Transverse colon (tissue), 4 donors: ENCODE measurements at regions not wholly inside any gene's neighbourhood (a gene's known extent, or its start where the extent isn't known, plus 50 kb on each side); places are given as distances from the start of the nearest gene placed in this dataset.

Source experiments
- EP300 ChIP-seq: sonication (generic); formaldehyde crosslinking; IDR thresholded peaks from one replicate; pipeline ENCODE4 v1.6.1; 2017; ENCODE audit warnings: antibody characterized with exemption, low read depth
- POLR2A ChIP-seq: fragments of 450-650 bp; IDR thresholded peaks from one replicate; pipeline ENCODE4 v1.6.1; 2016; ENCODE audit warnings: antibody characterized with exemption, mild to moderate bottlenecking, moderate library complexity
- POLR2AphosphoS5 ChIP-seq, 3 donors: sonication (generic); formaldehyde crosslinking; IDR thresholded peaks; one replicate each; pipeline ENCODE4 v1.6.1; 2016; ENCODE audit warnings: antibody characterized with exemption in 3 of 3
- TF ChIP-seq, protein P1 (sequence below), 5 experiments: fragments of 200-600 bp in 3 of 5; fragments of 450-650 bp in 2 of 5; sonication (generic) in 3 of 5; IDR thresholded peaks; 1 replicate in 2 of 5; 2 replicates in 3 of 5; pipeline ENCODE4 v1.5.1; 2016 to 2017; ENCODE audit warnings: antibody characterized with exemption in 5 of 5, inconsistent platforms in 3 of 5, mild to moderate bottlenecking in 2 of 5, moderate library complexity in 1 of 5

DNA sequence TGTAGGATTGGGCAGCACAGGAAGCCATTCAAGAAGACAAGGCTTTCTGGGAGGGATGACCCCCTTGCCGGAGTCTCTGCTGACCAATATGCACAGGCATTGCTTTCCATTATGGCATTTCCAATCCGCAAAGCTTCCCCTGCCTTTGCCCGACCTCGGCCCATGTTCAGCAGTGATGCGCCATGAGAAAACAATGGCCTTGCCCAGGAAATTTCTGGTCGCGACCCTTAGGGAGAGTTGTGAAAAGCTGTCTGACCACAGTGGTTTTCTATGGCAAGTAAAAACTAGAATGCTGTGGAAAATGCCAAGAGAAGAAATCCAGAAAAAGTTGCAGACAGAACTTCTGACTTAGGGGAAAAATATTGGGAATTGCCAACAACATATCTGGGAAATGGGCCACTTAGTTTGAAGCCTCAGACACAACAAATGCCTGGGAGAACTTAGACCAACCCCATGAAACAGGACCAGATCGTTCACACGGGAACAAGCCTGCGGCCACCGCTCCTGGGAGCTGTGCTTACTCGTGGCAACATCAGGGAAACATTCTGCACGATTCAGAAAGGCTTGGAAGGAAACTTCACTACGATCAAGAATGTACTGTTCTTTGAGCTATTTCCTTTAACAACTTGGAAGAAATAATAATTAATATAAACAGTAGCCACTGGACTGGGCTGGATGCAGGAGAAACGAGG lies 512.4 kb downstream of the TNS3 start:
- TF ChIP-seq, protein P1, sequence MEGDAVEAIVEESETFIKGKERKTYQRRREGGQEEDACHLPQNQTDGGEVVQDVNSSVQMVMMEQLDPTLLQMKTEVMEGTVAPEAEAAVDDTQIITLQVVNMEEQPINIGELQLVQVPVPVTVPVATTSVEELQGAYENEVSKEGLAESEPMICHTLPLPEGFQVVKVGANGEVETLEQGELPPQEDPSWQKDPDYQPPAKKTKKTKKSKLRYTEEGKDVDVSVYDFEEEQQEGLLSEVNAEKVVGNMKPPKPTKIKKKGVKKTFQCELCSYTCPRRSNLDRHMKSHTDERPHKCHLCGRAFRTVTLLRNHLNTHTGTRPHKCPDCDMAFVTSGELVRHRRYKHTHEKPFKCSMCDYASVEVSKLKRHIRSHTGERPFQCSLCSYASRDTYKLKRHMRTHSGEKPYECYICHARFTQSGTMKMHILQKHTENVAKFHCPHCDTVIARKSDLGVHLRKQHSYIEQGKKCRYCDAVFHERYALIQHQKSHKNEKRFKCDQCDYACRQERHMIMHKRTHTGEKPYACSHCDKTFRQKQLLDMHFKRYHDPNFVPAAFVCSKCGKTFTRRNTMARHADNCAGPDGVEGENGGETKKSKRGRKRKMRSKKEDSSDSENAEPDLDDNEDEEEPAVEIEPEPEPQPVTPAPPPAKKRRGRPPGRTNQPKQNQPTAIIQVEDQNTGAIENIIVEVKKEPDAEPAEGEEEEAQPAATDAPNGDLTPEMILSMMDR (IDR thresholded peaks at IDR 0.05), result no peak
- TF ChIP-seq POLR2A, result no peak
- TF ChIP-seq POLR2AphosphoS5 (IDR thresholded peaks at IDR 0.05), result no peak
- no peak for TF ChIP-seq EP300
